ENCODE measurements at regions not wholly inside any gene's neighbourhood (a gene's known extent, or its start where the extent isn't known, plus 50 kb on each side); places are given as distances from the start of the nearest gene placed in this dataset.

DNA sequence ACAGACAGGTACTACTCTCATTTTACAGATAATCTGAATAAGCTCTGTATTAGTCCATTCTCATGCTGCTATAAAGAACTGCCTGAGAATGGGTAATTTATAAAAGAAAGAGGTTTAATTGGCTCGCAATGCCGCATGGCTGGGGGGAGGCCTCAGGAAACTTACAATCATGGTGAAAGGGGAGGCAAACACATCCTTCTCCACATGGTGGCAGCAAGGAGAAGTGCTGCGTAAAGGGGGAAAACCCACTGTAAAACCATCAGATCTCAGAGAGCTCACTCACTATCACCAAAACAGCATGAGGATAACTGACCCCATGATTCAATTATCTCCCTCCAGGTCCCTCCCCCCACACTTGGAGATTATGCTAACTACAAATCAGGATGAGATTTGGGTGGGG lies 254.4 kb downstream of the KCNE4 start:
- no peak overlapping the region for H3K4me3 ChIP-seq (ENCODE audit: low read depth, low read length)
- peak; percentile 66 for TF ChIP-seq CTCF (IDR thresholded peaks at IDR 0.05; ENCODE audit: borderline replicate concordance, insufficient read depth, low read depth, low read length)

DNA sequence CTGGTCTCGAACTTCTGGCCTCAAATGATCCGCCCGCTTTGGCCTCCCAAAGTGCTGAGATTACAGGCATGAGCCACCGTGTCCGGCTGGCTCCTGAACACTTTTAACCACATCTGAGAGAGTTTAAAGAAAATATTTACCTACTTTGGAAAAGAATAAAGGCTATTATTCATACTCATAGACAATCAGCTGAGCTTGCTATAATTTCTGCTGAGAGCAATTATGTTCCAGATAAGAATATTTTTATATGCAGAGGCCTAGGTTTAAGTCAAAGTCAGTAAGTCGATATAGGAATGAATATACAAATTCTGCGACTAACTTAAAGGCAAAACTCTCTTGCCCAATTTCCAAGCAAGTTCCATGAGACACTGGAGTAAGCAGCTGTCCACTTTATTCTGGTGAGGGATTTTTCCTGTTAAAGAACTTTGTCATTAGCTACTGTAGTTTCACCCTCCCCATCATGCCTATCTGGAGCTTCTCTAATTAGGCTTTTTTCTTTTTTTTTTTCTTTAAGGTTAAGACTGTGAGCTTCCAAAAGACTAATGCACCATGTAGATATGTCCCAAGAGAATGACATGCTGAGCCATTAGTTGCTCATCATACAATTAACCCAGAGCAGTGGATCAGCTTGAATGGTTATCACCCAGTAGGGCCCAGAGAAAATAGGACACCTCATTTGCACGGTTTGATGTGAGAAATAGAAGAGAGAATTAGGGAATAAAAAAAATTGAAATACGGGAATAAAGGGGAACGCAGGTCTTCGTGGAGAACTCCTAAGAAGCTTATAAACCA lies 260.1 kb downstream of the KCNE4 start:
- no peak for TF ChIP-seq CTCF (IDR thresholded peaks at IDR 0.05; ENCODE audit: borderline replicate concordance, insufficient read depth, low read depth, low read length)
- no peak overlapping the region for H3K4me3 ChIP-seq (ENCODE audit: low read depth, low read length)

- H3K4me3 ChIP-seq (ENCODE audit: low read depth, low read length) = no peak overlapping the region
- no peak for TF ChIP-seq CTCF (IDR thresholded peaks at IDR 0.05; ENCODE audit: borderline replicate concordance, insufficient read depth, low read depth, low read length)
Observed at GRCh38 chr2:223313101-223313500, 261.1 kb downstream of the KCNE4 start.

DNA sequence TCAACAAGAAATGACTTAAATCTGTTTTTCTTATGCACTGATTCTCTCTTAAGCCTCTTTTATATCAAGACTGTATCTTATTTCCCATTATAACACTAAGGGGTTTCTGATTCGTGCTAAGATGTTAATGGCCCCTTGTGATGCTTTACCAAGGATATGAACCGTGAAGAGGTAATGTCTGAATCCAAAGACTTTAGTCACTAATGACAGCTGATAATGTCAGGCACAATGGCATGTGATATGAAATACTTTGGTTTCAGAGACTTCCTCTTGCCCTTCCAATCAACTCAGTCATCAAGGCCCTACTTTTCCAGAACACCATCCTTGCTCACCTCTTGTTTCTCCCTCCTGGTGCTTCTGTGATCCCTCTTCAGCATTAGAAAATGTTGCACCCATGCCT lies 262.8 kb downstream of the KCNE4 start:
- H3K4me3 ChIP-seq (ENCODE audit: low read depth, low read length) = no peak overlapping the region
- TF ChIP-seq CTCF (IDR thresholded peaks at IDR 0.05; ENCODE audit: borderline replicate concordance, insufficient read depth, low read depth, low read length) = no peak

- TF ChIP-seq CTCF (IDR thresholded peaks at IDR 0.05; ENCODE audit: borderline replicate concordance, insufficient read depth, low read depth, low read length) = no peak
- H3K4me3 ChIP-seq (ENCODE audit: low read depth, low read length) = no peak overlapping the region
Observed at GRCh38 chr2:223315813-223316212, 263.8 kb downstream of the KCNE4 start.

DNA sequence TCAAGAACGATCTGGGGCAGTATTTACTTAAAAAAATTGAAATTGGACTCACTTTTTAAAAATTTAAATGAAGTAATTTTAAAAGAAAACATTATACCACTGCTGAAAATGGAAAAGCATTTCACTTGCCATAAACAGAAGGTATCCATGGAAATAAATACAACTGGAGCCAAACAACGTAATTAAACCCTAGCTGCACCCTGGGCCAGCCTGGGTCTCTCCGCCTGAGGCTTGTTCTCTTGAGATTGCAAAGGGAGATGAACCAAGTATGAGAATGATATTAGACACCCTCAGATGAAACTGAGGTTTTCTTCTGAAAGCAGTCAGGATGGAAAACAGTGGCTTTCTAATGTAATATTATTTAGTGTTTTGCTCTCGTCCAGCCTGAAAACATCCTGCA lies 264.4 kb downstream of the KCNE4 start:
- no peak for TF ChIP-seq CTCF (IDR thresholded peaks at IDR 0.05; ENCODE audit: borderline replicate concordance, insufficient read depth, low read depth, low read length)
- no peak overlapping the region for H3K4me3 ChIP-seq (ENCODE audit: low read depth, low read length)

- no peak overlapping the region for H3K4me3 ChIP-seq (ENCODE audit: low read depth, low read length)
- no peak for TF ChIP-seq CTCF (IDR thresholded peaks at IDR 0.05; ENCODE audit: borderline replicate concordance, insufficient read depth, low read depth, low read length)
Observed at GRCh38 chr2:223319601-223320000, 267.6 kb downstream of the KCNE4 start.
